GM13977 (cell line): ENCODE measurements at regions not wholly inside any gene's neighbourhood (a gene's known extent, or its start where the extent isn't known, plus 50 kb on each side); places are given as distances from the start of the nearest gene placed in this dataset.

Experiments
- DNase-seq: peaks from one replicate; pipeline ENCODE4 v3.0.0; 2012; ENCODE audit warnings: low spot score
- in situ Hi-C: fragments of 300-500 bp; cut with MboI; formaldehyde crosslinking; loops from one replicate; pipeline ENCODE4 v1.12.0; 2022; ENCODE audit warnings: low sequenced_read_pairs, low pct_unique_long_range_greater_than_20kb, mixed read lengths, inconsistent platforms; ENCODE audit not compliant: unreplicated experiment
- TF ChIP-seq, protein P1 (sequence below): IDR thresholded peaks from 2 replicates; pipeline ENCODE4 v1.5.1; 2012; ENCODE audit warnings: mild to moderate bottlenecking, control low read depth; ENCODE audit not compliant: insufficient read depth; ENCODE audit errors: extremely low read depth, missing control alignments

DNA sequence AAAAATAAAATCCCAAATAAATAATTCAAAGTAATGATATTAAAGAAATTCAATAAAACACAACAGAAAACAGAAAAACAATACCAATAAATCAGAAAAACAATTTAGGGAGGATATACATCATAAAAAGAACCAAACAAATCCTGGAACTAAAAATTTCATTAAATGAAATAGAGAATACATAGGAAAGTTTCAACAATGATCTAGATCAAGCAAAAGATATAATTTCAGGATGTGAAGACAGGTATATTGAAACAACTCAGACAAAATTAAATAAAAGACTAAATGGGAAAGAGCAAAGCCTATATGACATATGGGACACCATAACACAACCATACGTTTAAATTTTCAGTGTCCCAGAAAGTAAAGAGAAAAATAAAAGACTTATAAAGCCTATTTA, 85.1 kb upstream of the GHR start:
- in situ Hi-C loops = no loop called here
- no peak for DNase-seq
- TF ChIP-seq, protein P1, sequence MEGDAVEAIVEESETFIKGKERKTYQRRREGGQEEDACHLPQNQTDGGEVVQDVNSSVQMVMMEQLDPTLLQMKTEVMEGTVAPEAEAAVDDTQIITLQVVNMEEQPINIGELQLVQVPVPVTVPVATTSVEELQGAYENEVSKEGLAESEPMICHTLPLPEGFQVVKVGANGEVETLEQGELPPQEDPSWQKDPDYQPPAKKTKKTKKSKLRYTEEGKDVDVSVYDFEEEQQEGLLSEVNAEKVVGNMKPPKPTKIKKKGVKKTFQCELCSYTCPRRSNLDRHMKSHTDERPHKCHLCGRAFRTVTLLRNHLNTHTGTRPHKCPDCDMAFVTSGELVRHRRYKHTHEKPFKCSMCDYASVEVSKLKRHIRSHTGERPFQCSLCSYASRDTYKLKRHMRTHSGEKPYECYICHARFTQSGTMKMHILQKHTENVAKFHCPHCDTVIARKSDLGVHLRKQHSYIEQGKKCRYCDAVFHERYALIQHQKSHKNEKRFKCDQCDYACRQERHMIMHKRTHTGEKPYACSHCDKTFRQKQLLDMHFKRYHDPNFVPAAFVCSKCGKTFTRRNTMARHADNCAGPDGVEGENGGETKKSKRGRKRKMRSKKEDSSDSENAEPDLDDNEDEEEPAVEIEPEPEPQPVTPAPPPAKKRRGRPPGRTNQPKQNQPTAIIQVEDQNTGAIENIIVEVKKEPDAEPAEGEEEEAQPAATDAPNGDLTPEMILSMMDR = no peak

DNA sequence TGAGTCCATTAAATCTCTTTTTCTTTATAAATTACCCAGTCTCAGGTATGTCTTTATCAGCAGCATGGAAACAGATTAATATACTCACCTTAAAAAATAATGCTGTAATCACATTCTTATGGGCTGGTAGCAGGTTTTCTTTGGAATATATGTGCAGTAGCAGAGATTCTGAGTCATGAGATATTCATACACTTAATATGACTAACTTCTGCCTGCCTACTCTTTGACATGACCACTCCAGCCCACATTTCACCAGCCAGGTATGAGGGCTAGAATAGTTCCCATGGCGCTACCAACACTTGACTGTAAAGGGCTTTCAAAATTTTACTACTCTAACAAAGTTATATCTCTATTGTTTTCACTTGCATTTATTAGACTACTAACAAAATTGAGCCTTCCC, 74.1 kb upstream of the GHR start:
- DNase-seq = no peak
- TF ChIP-seq, protein P1 = no peak
- in situ Hi-C loops = no loop called here

DNA sequence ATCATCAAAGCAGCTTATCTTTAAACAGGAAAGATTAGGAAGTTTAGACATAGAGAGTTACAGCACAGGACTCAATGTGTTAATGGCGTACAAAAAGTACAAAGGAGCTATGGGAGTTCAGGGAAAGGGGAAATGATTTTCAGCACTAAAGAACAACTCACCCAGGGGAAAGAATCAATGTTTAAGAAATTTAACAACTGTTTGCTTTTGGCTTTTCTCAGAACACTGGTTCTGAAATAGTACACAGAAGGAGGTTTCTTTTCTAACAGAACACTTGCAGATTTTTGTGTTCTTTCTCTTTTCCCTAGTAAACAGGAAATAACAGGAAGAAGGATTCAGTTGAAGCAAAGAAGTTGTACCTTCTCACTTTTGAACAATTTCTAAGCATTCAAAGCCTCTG, 71.3 kb upstream of the GHR start:
- in situ Hi-C loops = no loop called here
- TF ChIP-seq, protein P1 = no peak

DNA sequence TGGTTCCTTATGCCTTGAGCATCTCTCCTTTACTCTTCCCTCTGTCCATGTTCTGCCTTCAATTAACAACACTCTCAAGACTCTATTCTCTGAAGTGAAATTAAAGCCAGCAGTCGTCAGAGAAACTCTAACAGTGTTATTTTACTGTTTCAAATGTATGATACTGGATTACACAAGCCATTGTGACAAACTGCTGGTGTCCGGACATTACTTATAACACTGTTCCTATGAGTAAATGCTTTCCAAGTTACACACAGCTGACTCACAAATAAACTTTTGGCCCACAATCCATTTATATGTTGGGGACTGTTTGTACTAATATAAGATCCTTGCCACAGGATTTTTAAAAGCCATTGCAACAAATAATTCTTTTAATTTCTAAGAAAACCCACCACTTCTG, 63.2 kb upstream of the GHR start:
- in situ Hi-C loops = no loop called here
- no peak for DNase-seq
- TF ChIP-seq, protein P1 = no peak

More for the DNA sequence above, 71.3 kb upstream of the GHR start:
- no peak for DNase-seq

DNA sequence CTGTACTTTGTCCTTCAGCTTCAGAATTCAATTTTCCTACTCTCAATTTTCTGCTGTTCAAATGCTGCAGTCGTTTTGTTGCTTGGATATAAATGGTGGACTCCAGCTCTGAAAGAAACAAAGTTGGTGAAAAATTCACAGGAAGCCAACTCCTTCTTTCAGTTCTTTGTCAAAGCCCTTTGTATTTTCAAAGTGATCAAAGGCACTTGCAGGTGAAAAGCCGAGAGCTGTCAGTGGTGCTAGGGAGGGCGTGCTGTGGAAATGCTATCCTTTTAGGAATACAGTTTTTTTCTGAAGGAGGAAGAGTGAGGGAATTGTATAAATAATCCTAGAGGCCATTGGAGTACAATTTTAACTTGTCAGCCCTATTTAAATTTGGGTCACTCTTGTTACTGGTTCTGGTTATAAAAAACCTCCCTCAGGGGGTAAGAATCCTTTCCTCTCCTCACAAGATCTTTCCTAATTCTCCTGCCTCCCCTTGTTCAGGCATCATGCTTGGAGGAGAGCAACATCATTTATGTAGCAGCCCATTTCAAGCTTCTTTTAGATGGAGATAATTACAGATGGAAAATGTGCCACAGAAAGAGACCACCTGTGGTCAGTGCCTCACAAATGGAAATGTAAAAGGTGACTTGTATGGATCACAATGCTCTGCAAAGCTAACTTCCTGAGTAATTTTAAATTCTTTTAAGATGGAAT, 62.5 kb upstream of the GHR start:
- no peak for DNase-seq
- TF ChIP-seq, protein P1 = no peak
- in situ Hi-C loops = no loop called here

DNA sequence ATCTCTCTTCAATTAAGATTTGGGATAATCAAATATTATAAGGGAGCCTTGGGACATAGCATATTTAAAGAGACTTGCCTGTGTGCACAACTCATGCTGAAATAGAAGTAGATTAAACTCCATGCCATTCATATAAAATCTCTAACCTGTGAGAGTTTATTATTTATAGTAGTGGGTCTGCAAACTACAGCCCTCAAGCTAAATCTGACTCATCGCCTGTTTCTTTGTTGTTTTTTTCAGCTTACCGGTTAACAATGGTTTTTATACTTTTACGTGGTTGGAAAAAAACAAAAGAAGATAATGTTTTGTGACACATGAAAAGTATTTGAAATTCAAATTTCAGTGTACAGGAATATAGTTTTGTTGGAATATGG, 61.9 kb upstream of the GHR start:
- TF ChIP-seq, protein P1 = no peak
- in situ Hi-C loops = no loop called here
- DNase-seq = no peak

DNA sequence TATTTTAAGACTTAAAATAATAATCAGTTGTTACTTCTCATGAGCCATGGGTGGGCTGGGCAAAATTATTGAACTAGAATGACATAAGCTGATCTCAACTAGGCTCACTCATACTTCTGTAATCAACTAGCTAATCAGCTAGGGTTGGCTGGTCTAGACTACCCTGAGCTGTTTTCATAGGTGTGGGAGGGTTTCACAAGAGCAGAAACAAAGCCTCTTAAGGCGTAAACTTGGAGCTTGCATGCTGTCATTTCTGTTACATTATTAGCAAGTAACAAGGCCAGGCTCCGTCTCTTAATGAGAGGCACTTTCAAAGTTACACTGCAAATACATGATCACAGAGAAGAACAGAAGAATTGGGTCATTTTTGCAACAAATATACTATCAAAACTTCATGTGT, 57.2 kb upstream of the GHR start:
- TF ChIP-seq, protein P1 = no peak
- peak; percentile 14 for DNase-seq
- in situ Hi-C loops = no loop called here
